SK-N-DZ (cell line): ENCODE measurements at regions not wholly inside any gene's neighbourhood (a gene's known extent, or its start where the extent isn't known, plus 50 kb on each side); places are given as distances from the start of the nearest gene placed in this dataset.
"Not testable (repeated sequence)": the region's sequence is repeated elsewhere in the genome, so short reads cannot be mapped to it uniquely, and the experiment has no call there.

Experiments used
- DNase-seq: peaks from one replicate; pipeline ENCODE4 v3.0.0-alpha.2; 2015; ENCODE audit warnings: low spot score

DNA sequence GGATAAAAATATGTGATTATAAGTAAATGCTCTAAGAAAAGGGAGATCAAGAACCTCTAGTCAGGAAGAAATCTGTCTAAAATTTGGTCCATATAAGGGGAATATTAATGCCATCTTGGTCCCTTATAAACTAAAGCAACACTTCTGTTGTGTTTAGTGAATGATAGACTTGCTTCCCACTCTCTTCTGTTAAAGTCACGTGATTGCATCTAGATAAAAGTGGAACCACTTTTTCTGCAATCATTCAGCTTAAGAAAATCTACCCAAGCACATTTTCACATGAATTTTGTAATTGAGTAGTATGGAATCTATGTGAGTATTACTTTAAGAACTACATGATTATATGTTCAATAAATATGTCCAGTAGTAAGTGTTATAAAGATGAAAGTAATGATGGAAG is 782.9 kb upstream of the MIR17HG start:
- no peak for DNase-seq

DNA sequence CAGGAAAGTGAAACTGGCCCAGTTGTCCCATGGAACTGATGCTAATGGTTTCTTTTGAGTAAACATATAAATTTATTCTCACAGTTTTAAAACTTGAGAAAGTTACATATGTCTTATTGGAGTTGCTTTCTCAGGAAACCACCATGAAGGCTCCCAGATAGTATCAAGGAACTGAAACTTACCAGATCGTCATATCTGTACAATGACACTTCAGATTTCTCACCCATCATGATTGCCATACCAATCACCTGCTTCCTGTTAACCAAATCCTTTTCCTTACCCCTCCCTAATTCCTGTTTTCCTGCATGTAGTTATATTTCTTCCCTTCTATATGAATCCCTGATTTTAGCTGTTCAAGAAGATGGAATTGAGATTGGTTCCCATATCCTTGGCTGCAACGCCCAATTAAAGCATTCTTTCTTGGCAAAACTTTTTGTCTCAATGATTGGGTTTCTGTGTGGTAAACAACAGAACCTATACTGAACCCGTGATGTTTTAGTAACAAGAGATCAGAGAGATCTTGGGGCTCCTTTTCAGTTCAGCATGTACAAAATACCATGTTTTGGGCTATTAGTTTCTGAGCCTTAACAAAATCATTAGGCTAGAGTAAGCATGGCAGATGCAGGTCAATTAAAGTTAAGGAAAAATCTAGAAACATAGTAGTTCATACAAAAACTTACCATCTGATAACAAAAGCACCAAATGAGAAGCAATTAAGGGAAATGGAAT is 781.3 kb upstream of the MIR17HG start:
- no peak for DNase-seq

DNA sequence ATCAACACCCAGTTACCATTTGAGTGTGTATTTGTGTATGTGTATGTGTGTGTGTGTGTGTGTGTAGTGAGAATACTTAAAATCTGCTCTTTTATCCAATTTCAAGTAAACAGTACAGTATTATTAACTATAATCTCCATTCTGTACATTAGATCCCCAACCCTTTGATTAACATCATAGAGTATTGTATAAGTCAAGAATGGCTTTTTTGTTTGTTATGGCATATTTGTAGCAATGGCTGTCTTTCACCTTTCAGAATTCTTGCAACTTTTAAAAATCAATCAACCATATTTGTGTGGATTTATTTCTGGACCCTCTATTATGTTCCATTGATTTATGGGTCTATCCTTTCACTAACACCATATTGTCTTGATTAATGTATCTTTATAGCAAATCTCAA is 779.3 kb upstream of the MIR17HG start:
- DNase-seq: no peak

DNA sequence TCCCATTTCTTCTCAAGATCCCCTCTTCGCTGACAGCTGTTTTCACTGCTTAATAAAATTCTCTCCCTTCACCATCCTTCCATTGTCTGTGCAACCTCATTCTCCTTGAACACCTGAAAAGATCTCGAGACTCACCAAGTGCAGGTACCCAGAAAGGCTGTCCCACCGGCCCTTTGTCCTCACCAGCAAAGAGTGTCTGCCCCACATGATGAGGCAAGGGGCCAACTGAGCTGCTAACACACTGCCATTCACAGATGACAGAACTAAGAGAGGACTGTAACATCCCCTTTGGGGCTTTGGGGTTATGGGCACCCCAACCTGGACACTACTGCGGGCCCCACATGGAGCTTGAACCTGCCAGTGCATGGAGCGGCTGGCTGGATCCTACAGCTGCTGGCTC is 771.4 kb upstream of the MIR17HG start:
- DNase-seq: no peak

DNA sequence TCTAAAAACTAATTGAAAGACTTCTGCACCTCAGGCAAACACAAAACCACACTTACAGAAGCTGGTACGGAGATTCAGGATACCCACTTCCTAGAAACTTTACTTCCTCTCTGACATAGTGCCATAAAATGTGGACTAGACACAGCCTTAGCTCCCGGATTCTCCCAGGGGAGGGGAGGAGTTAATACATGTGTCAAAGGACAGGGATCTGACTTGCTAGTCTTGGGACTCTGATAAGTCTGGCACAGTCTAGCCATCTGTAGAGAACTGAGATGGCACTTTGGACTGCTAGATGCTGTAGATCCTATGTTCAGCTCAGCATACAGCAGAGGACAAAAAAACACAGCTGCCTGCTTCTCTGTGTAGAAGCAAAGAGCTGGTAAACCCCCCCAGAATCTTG is 769.8 kb upstream of the MIR17HG start:
- DNase-seq: no peak

DNA sequence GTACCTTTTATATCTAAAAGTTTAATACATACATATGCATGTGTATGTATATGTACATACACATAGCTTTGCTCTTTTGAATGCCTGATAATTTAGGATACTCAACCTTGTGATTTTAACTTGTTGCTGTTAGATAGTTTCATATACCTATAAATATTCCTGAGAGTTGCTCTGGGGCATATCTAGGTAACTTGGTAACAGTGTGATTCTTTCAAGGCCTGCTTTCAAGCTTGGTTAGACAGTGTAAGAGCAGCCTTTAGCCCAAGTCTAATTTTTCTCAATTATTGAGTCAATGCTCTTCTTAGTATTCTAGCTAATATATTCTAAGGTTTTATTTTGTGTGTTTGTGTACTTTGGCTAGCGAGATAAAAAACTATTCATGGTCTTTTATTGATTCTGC is 762.1 kb upstream of the MIR17HG start:
- no peak for DNase-seq

DNA sequence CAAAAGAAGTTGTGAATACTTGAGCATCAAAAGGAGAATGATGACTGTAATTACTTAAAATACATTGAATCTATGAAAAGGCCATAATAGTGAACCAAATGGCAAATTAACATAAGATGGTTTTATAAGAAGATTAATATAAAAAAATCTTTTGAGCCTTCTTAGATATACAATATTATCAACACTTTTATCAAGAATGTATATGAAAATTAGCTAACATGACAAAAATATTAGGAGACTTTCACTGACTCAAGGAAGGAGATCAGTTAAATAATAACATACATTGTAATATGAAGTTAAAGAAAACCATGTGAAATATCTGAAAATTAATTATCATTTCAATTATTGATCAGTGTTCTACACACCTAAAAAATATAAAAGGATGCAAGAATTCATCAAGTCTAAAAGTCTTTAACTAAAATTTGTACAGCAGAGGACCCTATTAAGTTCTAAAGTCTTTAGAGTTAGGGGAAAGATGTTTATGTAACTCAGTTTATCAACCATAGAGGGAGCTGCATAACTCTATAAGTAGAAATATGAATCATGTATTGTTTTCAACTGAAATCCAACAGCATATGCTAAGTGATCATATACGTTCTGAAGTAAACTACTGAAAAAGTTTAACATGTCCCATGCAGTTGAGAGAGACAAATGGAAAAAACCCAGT is 756.1 kb upstream of the MIR17HG start:
- no peak for DNase-seq

DNA sequence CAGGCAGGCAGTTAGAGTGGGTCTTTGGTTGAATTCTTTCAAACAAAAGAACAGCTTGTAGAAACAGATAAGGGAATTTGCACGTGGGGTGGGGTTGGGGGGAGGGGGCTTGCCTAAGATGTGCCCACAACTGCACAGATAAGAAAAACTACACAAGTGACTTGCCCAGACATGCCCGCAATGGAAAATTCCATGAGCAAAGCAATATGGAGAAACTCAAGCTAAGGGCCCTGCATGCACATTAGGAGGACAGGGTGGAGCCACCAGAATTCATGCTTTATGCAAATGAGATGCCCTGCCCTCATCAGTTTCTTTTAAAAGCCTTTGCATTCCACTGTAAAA is 755.6 kb upstream of the MIR17HG start:
- no peak for DNase-seq

DNA sequence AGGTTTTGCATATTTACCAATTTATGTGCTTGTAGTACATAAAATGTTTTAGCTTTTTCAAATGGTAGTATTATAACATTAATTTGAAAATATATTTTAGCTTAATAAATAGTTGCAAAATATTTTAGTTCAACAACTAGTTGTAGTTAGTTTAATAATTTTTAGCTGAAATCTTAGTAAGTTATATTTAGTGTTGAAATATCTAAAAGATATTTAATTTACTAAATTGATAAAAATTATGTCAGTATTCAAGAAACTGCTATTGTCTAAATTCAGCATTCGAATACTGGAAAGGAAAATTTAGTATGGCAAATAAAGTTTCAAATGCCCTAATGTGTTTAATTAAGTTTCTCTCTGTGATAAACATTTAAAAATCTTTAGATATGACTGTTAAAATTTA is 754.5 kb upstream of the MIR17HG start:
- no peak for DNase-seq

DNA sequence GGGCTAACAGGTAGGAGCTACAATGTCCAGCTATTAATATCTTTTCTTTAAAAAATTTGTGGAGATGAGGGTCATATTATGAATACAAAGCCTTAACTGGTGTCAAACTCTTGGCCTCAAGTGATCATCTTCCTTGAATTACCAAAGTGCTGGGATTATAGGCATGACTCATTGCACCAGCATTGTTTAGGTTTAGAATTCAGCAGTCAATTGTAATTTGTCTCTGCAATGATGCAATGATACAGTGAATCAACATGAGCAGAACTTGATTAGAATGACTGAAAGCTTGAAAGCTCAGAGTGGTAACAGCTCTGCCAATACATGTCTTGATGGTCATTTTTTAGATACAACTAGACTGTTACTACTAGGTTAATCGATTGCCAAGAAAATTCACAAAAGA is 752.8 kb upstream of the MIR17HG start:
- DNase-seq: no peak

DNA sequence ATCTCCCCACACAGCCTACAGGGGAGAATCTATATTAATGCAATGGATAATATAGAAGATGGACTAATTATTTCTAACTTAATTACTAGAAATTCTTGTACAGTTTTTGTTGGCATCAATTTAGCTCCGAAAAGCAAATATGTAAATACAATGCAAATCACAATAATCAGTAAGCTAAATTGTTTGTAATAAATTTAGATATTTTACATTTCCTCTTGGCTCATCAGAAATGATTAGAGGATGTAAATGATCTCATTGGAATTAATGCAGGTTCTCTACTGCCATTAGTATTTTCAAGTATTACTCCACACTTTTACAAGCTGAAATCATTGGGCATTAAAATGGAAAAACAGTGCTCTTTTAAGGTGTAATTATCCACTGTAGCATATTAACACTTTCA is 741.8 kb upstream of the MIR17HG start:
- no peak for DNase-seq

DNA sequence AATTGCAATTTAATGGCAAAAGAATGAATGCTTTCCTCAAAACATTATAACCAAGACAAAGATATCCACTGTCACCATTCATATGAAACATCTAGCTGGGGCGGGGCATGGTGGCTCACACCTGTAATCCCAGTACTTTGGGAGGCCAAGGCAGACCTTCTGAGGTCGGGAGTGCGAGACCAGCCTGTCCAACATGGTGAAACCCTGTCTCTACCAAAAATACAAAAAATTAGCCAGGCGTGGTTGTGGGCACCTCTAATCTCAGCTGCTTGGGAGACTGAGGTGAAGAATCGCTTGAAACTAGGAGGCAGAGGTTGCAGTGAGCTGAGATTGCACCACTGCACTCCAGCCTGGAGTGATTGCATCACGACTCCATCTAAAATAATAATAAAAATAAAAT is 740.6 kb upstream of the MIR17HG start:
- DNase-seq: not testable (repeated sequence)

DNA sequence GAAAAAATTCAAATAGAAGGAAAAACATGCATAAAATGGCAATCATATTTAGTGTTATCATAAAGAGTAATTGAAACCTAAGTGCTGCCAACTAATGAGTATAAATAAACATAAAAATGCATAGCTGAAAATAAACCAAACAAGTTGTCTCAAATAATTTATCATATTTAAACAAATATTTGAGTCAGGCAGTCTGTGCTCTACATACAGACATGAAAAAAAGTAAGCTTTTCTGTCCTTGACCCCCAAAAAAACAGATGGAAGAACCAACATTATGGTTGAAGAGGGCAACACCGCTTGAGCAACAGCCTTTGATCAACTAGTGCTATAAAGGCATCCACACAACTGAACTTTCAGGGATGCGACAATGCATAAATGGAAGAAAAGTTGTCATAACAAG is 735.1 kb upstream of the MIR17HG start:
- DNase-seq: no peak

DNA sequence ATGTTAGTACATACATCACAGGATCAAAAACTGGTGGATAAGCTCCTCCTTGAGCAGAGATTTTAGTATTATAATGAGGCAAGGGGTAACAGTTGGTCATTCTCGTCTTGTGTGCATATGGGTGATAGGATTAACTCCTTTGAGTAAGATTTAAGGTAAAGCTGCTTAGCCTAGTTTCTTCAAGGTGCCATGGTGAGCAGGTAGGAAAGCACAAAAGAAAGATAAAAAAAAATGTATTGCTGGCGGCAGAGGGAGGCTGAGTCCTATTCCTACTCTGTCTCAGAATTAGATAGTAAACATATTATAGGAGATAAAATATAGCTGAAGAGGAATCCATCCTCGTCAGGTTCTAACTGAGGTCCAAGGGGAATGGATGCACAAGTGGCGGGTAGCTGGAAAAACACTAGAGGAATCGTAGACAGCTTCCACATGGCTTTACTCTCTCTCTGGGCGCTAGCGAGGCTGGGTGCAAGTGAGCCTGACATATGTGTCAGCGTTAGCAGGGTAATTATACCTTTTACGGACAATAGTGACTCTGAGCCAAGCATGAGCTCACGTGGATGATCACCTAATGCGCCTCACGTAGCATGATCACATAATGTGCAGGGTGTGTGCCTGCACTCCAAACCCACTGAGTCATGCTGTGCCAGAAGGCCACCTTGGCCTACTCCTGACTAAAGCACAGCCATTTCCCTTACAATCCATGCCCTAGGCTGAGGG is 734.3 kb upstream of the MIR17HG start:
- no peak for DNase-seq

DNA sequence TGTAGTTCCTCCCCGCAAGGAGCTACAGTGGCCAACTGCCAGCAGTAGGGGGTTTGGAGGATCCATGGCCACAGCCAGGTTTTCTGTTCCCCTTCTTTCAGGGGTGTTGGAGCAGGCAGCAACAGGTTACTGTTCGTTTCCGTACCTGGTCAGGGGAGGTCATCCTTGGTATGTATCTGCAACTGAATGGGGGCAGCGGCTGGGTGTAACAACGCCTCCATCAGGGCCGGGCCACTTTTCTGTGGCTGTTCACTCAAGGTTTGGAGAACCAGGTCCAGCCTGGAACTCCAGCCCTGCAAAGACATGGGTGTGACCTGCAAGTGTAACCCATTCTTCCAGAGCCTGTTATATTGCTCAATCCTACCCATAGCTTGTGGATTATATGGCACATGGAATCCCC is 732.3 kb upstream of the MIR17HG start:
- DNase-seq: no peak

DNA sequence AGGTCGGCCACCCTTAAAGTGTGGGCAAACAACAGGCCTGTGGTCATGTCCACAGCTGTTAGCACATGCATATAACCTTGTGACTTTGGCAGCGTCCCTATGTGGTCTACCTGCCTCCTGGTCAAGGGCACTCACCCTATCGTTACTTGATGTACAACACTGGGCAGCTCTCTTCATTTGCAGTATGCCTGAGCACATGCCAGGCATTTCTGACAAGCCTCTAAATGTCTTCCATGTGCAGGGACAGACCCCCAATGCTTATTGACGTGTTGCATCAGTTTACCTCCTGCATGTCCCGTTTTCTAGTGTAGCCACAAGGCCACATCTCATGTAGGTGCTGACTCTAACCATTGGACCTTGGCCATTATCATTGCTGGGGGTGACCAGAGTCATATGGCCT is 731.7 kb upstream of the MIR17HG start:
- DNase-seq: no peak

DNA sequence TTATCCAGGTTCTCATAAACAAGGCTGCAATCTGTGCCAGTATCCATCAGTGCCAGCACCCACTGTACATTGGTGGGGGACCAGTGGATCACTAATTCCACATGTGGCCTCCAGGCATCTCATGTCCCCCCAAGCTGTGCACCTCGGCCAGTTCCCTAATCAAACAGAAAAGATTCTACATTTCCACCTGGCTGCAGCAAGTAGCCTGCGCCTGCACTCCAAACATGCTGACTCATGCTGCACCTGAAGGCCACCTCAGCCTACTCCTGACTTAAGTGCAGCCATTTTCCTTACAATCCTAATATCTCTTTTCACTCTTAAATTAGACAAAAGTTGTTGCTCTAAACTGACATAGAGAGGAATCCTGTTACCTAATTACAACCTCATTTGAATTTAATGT is 729.4 kb upstream of the MIR17HG start:
- DNase-seq: no peak

DNA sequence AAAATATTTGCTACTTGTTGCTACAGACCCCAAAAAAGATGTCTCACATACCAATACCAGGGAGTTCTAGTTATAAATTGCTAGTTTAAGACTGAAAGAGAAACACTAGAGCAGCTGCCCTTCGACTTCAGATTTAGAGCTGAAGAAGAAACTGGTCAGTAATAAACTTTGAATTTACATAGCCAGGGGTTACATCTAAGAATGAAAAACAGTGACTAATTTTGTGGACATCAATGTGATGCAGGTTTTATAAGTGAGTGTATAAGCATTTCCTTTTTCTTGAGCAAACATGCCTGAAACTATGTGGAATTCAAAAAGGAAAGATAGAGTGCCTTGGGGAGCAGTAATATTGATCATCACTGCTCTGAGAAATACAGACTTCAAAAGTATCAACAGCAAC is 724.9 kb upstream of the MIR17HG start:
- DNase-seq: no peak

DNA sequence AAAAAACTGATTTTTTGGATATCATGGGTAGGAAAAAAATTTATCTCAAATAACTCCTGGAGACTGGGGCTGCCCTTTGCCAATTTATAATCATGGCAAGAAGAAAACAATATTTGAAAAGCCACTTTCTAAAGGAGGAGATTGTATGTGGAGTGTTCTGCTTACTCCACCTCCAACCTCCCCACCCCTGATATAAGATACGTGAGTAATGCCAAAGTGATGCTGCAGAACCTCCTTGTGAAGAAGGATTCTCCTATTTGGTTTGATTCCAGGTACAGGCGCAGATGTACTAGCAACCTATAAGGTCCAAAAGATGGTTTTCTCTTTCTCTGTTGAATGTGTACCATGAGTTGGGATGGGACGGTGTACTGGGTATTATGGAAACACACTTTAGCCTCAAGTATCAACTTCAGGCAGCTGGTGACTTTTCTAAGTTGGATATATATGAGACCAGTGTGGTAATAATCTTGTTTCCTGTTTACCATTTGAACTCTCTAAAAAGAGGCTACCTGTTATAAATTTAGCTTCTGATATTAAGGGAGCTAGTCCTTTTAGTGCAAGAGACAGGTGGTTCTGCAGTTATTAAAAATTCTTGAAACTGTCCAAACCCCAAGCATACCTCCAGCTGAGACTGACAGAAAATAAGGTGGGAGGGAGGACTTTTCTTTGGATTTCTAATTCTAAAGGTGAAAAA is 724.0 kb upstream of the MIR17HG start:
- no peak for DNase-seq

DNA sequence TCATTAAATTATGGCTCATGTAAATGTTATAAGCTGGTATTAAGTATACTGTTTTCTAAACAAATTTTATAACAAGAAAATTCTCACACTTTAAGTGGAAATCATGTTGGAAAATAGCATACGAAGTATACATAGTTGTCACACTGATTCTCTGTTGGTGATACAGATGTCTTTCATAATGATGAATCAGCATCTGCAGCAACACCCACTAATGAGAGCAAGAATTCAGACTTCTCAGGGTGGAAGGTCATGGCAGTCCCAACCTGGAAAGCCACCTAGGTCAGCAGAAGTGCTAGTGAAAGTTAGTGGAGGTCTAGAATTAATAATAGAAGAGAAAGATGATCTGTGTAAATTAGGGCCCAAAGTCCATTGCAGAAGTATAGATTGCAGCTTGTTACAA is 719.7 kb upstream of the MIR17HG start:
- no peak for DNase-seq

DNA sequence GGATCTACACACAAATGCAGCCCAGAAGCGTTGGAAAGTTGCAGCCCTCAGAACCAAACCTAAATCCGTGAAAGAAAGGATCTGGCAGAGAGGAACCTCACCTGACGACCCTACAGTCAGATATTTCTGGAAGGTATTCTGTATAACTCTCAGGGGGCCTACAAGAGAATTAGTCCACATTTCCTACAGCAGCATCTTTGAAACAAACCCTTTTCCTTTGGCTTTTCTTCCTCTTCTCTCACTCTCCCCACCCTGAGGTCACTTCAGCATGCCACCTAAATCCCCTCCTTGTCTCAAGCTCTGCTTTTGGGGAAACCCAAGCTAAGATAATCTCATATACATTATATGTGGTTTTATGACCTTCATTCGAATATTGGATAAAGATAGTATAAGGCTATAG is 719.0 kb upstream of the MIR17HG start:
- DNase-seq: no peak

DNA sequence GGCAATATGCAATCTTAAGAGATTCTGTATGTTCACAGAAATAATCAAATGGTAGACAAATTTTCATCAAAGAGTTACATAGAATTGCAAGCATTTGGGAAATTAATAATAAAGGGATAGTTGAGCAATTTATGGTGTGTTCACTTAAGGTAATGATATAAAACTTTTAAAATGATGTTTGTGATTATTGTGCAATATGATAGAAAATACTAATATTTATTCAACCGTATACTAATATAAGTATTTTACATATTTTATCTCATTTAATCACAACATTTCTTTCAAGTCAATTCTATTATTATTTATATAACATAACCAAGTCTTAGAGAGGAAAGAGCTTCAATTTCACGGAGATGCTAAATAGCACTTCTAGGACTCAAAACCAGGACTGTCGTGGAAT is 716.8 kb upstream of the MIR17HG start:
- no peak for DNase-seq

DNA sequence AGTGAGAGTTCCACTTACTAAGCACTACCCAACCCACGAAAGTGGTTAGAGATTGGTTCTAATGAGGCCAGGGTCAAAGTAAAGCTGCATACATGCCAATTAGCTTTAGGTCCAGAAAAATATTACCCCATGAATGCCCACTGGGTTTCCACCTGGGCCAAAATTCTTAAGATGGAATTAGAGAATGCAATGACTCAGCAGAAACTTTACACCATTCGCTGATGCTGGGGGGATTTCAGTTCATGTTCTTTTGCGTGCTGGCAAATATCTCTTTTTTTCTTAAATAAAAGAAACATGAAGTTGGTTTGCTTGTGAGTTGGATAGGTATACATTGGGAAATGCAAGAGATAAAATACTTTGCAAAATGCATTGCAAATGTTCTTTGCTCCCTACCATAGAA is 715.3 kb upstream of the MIR17HG start:
- DNase-seq: no peak
